Fibroblast of skin of right quadriceps (primary cell): ENCODE measurements at regions not wholly inside any gene's neighbourhood (a gene's known extent, or its start where the extent isn't known, plus 50 kb on each side); places are given as distances from the start of the nearest gene placed in this dataset.
"Not testable (repeated sequence)": the region's sequence is repeated elsewhere in the genome, so short reads cannot be mapped to it uniquely, and the experiment has no call there.

Experiments
- DNase-seq: peaks from one replicate; pipeline ENCODE4 v3.0.0-alpha.2; 2013

DNA sequence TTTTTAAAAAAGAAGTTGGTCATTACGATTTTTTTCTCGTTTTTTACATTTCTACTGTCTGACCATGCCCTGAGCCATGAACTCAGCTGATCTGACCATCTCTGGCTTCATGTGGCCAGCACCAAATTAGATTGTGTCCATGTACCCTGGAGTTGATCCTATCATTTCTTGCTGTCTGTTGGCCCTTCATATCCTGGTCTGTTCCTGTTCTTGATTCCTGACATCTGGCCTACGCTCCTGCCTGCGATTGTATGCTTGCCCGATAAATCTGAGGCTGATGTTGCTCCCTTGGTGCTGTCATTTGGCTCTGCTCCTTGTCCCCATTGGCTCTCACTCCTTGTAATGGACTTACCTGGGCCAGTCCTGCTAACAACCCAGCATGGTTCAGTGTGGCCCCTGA is 89.8 kb upstream of the IGSF10 start:
- DNase-seq, result no peak

DNA sequence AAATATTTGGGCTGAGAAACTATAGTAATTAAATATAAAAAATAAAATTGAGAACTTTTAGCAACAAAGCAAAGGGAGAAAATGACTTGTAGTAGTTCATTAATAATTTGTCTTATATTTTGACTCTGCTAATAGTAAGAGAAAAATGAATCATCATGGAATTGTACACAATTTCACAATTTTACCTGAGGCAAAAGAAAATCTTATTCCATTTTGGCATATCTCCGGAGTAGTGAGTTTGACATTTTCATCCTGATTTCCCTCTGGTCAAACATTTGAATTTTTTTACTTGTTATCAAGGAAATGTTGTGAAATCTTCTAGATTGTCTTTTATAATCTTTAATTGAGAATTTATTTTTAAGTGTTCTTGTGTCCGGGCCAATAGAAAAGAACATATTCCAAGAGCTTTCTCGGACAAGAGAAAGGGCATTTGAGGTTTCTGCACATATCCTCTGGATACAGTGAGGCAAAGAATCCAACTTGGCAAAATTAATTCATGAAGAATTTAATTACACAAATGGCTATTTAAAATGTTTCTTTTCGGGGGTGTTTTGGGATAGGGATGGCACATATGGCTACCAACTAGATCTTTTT is 89.3 kb upstream of the IGSF10 start:
- DNase-seq, result no peak

DNA sequence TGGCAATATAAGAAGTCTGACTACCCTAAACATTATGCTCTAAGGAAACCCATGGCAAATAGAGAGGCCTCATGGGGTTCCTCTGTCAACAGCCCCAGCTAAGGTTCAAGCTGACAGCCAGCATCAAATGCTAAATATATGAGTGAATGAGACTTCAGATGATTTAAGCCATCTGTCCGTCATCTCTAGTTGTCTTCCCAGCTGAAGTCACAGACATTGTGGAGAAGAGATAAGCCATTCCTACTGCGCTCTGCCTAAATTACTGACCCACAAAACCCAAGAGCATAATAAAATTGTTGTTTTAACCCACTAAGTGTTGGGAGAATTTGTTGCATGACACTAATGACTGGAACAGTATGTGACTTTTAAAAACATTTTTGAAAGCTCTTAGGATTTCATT is 87.3 kb upstream of the IGSF10 start:
- DNase-seq, result no peak

DNA sequence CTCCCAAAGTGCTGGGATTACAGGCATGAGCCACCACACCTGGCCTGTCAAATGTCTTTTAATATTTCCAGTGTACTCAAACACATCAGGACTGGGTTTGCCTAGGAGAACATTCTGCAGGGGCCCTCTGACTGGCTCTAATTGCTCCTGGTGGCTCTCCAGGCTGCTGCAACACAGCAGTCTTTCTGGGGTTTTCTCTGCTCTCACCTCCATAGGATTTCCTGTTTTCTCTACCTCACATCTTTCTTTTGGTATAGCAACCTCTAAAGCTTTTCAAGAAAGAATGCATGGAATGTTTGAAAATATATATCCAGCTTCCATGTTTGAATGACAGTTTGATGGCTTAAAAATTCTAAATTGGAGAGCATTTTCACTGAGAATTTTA is 83.3 kb upstream of the IGSF10 start:
- DNase-seq, result no peak

DNA sequence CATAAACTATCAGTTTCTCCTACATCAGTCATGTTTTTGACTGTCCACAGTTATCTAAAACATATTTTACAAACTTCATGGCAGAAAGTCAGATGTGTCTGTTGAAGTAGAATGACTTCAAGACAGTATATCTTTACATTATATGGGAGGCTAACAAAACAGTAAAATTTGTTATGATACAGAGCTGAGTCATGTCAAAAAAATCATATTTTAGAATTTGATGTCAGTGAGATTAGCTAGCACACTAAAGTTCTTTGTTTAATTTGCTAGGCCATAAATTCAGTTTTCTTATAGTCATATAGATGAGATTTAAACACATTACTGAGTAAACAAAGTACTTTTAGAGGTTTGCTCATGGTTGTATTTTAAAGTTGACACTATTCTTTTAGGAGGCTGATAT is 80.3 kb upstream of the IGSF10 start:
- DNase-seq, result peak; percentile 59

DNA sequence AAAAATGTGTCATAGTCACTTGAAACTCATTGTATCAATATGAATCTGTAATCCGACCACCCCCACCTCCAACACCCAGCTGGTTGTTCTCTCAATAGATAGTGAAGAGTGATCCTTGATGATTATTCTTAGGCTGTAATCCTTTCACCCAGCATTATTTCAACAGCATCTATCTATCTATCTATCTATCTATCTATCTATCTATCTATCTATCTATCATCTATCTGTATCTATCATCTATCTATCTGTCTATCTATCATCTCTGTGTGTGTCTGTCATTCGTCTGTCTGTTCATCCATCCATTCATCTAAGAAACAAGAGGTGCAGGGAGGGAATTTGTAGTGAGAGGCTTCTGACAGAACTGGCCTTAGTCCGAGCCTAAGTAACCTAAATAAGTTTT is 78.7 kb upstream of the IGSF10 start:
- no peak for DNase-seq

DNA sequence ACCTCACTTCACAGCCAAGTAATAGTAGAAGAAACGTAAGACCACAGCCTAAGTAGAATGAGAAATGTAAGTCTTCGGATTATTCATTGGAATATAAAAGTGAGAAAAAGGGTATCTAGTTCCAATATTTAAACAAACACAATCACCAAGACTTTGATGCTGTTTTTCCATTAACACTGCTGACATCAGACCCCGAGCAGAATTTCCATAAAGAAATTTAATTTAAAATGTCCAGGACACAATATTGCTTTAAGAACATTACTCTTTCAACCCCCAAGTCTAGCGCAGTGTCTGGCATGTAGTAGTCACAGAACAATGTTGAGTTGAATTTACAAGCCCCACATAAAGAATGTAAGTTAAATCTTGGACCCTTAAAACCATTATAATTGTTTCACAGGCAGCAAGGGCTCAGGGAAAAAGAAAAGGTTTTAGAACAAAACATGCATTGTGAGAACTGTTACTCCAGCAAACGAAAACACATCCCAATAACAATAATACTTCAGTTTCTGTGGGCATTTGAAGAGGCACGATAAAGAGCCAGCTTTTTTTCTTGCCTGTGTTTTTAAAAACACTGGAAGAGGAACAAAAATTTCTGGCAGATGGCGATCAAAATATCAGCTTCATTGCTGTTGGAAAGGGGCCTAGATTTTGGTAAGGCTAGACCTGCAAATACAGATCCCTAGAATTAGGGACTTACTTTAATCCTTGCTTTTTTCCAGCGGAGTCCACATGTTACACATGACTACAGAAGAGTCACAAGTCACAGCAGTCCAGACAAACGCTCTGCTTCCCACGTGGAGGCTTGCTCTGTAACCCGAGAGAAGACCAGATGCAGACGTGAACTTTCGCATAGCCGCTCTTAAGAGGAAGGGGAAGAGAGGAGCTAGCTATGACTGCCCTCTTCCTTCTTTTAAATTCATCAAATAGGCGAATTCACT is 77.9 kb upstream of the IGSF10 start:
- peak; percentile 44 for DNase-seq

DNA sequence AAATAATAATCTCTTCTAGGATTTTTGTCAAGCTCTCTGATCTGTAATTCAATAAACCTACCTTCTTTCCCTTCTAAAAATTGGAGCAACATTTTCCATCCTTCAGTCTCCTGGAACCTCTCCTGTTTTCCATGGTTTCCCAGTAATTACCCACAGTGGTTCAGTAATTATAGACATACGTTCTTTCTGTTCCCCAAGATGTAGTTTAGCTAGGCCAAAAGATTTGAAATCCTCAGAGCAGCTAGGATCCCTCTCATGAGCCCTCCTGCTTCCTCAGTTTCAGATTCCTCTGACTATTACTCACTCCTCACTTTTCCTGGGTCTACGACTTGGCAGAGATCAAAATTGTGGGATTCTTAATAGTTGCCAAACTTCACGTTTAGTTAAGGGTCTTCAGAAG is 76.9 kb upstream of the IGSF10 start:
- peak; percentile 80 for DNase-seq

DNA sequence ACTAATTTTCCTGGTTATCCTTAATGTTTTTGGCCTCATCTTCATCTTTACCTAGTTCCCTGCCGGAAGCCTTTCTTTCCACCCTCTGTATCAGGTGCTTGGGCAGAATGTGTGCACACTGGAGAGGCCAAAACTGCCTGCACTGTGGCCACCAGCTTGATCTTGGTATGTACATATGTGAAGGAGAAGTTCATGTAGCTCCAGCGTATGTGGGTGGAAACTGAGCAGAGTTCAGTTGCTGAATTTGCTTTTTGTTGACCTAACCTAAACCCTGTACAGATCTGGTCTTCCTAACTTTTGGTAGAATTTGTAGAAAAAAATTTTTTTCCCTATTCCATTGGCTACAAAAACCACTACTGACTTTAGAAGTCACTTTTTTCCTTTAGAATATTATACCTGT is 65.9 kb upstream of the IGSF10 start:
- DNase-seq, result no peak

DNA sequence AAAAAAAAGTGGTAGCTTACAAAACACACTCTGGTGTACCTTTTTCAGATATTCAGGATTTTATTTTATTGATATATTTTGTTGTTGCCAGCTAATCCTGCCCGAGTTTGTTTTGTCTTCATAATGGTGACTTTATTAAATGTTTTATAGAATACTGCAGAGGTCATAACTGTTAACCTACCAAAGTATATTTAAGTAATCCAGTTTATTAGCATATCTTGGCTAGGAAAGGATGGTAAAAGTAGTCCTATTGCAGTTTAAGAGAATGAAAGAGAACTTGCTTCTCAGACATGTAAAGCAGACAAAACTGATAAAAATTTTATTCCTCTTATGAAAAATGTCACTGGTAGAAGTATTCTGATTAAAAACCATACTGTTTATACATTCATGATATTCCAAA is 59.2 kb upstream of the IGSF10 start:
- no peak for DNase-seq

DNA sequence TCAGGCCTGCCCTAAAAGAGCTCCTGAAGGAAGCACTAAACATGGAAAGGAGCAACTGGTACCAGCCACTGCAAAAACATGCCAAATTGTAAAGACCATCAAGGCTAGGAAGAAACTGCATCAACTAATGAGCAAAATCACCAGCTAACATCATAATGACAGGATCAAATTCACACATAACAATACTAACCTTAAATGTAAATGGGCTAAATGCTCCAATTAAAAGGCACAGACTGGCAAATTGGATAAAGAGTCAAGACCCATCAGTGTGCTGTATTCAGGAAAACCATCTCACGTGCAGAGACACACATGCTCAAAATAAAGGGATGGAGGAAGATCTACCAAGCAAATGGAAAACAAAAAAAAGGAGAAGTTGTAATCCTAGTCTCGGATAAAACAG is 50.6 kb upstream of the IGSF10 start:
- not testable (repeated sequence) for DNase-seq
